GM12872 (cell line): ENCODE measurements at regions not wholly inside any gene's neighbourhood (a gene's known extent, or its start where the extent isn't known, plus 50 kb on each side); places are given as distances from the start of the nearest gene placed in this dataset.

ENCODE experiments used
- TF ChIP-seq, protein P1 (sequence below): IDR thresholded peaks from 3 replicates; pipeline ENCODE4 v1.5.1; 2011; ENCODE audit warnings: low read depth, mild to moderate bottlenecking, low read length, moderate library complexity; ENCODE audit not compliant: insufficient read depth

DNA sequence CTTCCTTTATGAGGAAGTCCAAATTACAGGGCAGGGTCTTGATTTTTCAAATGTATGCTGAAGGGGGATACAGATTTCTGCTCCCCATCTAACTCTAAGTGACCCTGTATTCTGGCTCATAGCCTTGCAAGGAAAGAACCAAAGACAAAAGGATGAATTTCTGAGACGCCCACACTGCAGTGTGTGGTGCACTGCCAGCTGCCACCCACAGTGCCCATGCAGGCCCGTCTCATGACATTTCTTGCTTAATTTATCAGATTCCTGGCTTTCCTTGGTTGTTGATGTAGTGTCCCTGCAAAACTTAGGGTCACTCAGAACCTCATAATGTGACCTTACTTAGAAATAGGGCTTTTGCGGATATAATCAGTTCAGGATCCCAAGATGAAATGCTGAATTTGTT is 68.0 kb downstream of the CBLN4 start:
- TF ChIP-seq, protein P1, sequence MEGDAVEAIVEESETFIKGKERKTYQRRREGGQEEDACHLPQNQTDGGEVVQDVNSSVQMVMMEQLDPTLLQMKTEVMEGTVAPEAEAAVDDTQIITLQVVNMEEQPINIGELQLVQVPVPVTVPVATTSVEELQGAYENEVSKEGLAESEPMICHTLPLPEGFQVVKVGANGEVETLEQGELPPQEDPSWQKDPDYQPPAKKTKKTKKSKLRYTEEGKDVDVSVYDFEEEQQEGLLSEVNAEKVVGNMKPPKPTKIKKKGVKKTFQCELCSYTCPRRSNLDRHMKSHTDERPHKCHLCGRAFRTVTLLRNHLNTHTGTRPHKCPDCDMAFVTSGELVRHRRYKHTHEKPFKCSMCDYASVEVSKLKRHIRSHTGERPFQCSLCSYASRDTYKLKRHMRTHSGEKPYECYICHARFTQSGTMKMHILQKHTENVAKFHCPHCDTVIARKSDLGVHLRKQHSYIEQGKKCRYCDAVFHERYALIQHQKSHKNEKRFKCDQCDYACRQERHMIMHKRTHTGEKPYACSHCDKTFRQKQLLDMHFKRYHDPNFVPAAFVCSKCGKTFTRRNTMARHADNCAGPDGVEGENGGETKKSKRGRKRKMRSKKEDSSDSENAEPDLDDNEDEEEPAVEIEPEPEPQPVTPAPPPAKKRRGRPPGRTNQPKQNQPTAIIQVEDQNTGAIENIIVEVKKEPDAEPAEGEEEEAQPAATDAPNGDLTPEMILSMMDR, result no peak

GRCh38 chr20:55936209-55936595 is 69.1 kb downstream of the CBLN4 start:
- TF ChIP-seq, protein P1, result no peak

DNA sequence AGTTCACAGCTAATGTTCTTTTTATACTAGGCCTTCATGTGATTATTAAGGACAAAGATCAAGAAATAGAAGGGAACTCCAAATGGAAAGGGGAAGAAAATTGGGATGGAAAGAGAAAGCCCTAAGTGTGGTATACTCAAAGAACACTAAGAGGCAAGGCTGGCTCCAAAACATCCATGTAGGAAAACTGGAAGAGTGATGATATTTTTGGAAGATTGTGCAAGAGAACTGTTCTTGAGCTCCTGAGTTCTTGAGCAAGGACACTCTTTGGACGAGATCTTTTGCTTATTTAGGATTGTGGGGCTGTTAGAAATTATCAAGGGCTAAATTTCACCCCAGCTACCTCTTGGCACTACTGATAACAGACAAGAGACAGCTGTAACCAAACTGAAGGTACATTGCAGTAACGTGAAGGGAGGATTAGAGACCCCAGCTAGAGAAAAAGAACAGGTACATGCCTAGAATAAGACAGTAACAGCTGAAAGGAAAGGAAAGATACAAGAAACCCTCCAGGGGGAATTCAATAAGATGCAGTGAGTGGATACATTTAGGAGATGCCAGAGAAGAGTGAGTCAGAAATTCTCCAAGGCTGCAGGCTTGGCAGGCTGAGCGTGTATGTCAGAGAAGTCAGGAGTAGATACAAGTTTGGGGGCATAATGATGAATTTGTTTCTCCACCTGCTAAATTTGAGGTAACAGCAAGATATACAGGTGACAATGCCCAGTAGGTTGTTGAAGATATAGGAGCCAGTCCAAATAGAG is 69.7 kb downstream of the CBLN4 start:
- TF ChIP-seq, protein P1, result no peak

DNA sequence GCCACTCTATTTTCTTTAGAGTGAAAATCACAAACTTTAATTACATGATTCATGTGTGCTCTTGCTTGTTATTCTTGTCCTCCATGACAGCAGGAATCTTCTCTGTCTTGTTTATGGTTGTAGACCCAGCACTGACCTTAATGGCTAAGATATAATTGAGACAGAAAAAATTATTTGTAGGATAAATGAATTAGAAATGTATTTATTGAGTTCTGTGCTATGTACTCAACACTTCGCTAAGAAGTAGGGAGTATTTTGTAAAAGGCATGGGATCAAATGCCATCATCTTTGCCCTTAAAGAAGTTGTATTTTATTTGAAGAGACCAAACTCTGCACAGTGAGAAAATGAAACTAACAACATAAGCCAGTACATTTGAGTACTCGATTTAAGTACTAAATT is 71.2 kb downstream of the CBLN4 start:
- TF ChIP-seq, protein P1, result no peak

- TF ChIP-seq, protein P1, result no peak
Measured at GRCh38 chr20:55928266-55928665, 77.1 kb downstream of the CBLN4 start.

- TF ChIP-seq, protein P1, result no peak
Measured at GRCh38 chr20:55919956-55920355, 85.4 kb downstream of the CBLN4 start.

DNA sequence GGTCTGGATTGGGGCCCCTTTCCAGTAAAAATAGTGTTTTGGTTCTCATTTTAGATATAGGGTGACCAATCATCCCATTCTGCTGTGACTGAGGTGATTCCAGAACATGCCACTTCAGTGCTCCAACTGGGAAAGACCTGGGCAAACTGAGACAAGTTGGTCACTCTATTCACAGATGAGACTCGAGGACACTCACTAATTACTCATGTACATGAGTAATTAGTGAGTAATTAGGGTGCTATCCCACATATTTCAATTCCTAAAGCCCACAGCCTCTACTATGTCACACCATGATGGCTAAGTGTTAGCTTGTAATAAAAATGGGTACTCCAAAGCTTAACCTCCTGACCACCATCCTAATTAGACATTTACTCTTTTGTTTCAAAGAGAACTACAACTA is 86.0 kb downstream of the CBLN4 start:
- TF ChIP-seq, protein P1, result no peak
